Skin of body (tissue), 1 donor: ENCODE measurements at regions not wholly inside any gene's neighbourhood (a gene's known extent, or its start where the extent isn't known, plus 50 kb on each side); places are given as distances from the start of the nearest gene placed in this dataset.
"Not testable (repeated sequence)": the region's sequence is repeated elsewhere in the genome, so short reads cannot be mapped to it uniquely, and the experiment has no call there.

Experiments used
- DNase-seq: peaks from one replicate; lab custom pipeline; 2025; lab: John Stamatoyannopoulos, UW

GRCh38 chr5:126263591-126264184 is 159.5 kb upstream of the GRAMD2B start:
- no peak for DNase-seq

- no peak for DNase-seq
Observed at GRCh38 chr5:126265917-126266316, 157.3 kb upstream of the GRAMD2B start.

- DNase-seq, result no peak
Observed at GRCh38 chr5:126267438-126267837, 155.8 kb upstream of the GRAMD2B start.

GRCh38 chr5:126268697-126269315 is 154.4 kb upstream of the GRAMD2B start:
- DNase-seq, result no peak

GRCh38 chr5:126269511-126269910 is 153.7 kb upstream of the GRAMD2B start:
- no peak for DNase-seq

- DNase-seq, result no peak
Observed at GRCh38 chr5:126271141-126271540, 152.1 kb upstream of the GRAMD2B start.

GRCh38 chr5:126274076-126274762 is 149.0 kb upstream of the GRAMD2B start:
- DNase-seq, result peak; percentile 51

- DNase-seq, result peak; percentile 70
Observed at GRCh38 chr5:126274763-126275125, 148.5 kb upstream of the GRAMD2B start.

GRCh38 chr5:126277762-126278161 is 145.4 kb upstream of the GRAMD2B start:
- no peak for DNase-seq

- no peak for DNase-seq
Observed at GRCh38 chr5:126280343-126280742, 142.9 kb upstream of the GRAMD2B start.

- no peak for DNase-seq
Observed at GRCh38 chr5:126280846-126281245, 142.4 kb upstream of the GRAMD2B start.

GRCh38 chr5:126284977-126285696 is 138.1 kb upstream of the GRAMD2B start:
- no peak for DNase-seq

GRCh38 chr5:126296121-126296520 is 127.1 kb upstream of the GRAMD2B start:
- not testable (repeated sequence) for DNase-seq

- no peak for DNase-seq
Observed at GRCh38 chr5:126300293-126300692, 122.9 kb upstream of the GRAMD2B start.

- no peak for DNase-seq
Observed at GRCh38 chr5:126301056-126301455, 122.2 kb upstream of the GRAMD2B start.

- DNase-seq, result no peak
Observed at GRCh38 chr5:126309860-126310259, 113.3 kb upstream of the GRAMD2B start.

- peak; percentile 27 for DNase-seq
Observed at GRCh38 chr5:126311766-126312165, 111.4 kb upstream of the GRAMD2B start.

GRCh38 chr5:126315341-126315740 is 107.9 kb upstream of the GRAMD2B start:
- DNase-seq, result no peak

GRCh38 chr5:126332326-126332725 is 90.9 kb upstream of the GRAMD2B start:
- DNase-seq, result no peak

- peak; percentile 13 for DNase-seq
Observed at GRCh38 chr5:126334760-126335159, 88.4 kb upstream of the GRAMD2B start.

GRCh38 chr5:126335886-126336285 is 87.3 kb upstream of the GRAMD2B start:
- DNase-seq, result peak; percentile 71

GRCh38 chr5:126338635-126339034 is 84.6 kb upstream of the GRAMD2B start:
- DNase-seq, result no peak
